GM12892 (cell line): ENCODE measurements at regions not wholly inside any gene's neighbourhood (a gene's known extent, or its start where the extent isn't known, plus 50 kb on each side); places are given as distances from the start of the nearest gene placed in this dataset.

Experiments
- DNase-seq: peaks from one replicate; pipeline ENCODE4 v3.0.0; 2011; ENCODE audit not compliant: insufficient read length
- FAIRE-seq: peaks from 2 replicates; lab custom pipeline; 2011; peaks lifted over from hg19 to GRCh38; lab: Jason Lieb, UNC
- POLR2A ChIP-seq: IDR thresholded peaks from 2 replicates; pipeline ENCODE4 v1.6.1; 2011; ENCODE audit warnings: low read depth, low read length, control low read depth
- POLR2AphosphoS5 ChIP-seq: IDR thresholded peaks from 2 replicates; pipeline ENCODE4 v1.6.1; 2011; ENCODE audit warnings: low read depth, low read length, control low read depth
- TAF1 ChIP-seq: IDR thresholded peaks from 2 replicates; pipeline ENCODE4 v1.6.1; 2011; ENCODE audit warnings: low read depth, mild to moderate bottlenecking, control low read depth, low read length, borderline replicate concordance

GRCh38 chr13:33590936-33591335 is 227.0 kb upstream of the RFC3 start:
- DNase-seq, result no peak
- FAIRE-seq, result no peak
- no peak for TF ChIP-seq POLR2AphosphoS5
- TF ChIP-seq POLR2A, result no peak
- no peak for TF ChIP-seq TAF1

- TF ChIP-seq TAF1 (no peak), POLR2A (no peak), POLR2AphosphoS5 (no peak)
- DNase-seq (no peak), FAIRE-seq (no peak)
These were observed 211.3 kb upstream of the RFC3 start for GRCh38 chr13:33606692-33607091.

DNA sequence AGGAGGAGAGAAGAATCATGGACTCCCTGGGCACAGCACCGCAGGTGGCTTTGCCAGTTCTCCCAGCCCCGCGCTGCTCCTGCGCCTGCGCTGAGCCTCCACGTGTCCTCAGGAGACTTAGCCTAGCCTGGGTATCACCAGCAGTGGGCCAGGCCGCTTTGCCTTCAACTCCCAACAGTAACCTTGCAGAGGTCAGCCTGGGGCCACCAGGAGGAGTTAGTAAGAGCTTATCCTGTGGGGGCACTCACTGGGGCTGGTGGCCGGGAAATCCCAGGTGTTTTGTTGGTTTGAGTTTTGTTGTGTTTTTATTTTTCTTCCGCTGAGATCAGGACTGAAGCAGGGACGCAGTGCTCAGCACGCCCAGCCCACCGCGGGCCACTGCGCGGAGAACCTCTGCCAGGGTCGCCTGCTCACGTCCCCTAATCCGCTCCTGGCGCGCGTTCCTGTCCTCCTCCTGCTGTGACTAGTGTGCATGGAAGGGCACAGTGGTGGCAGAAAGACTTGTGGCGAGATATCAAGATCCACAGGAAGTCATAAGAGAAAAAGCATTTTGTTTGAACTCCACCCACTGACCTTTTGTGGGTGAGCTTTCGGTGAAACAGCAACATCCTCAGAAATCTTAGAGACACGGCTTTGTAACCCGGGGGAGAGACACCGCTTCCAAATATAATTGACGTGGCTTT is 207.4 kb upstream of the RFC3 start:
- no peak for TF ChIP-seq POLR2AphosphoS5
- no peak for TF ChIP-seq TAF1
- TF ChIP-seq POLR2A, result no peak
- DNase-seq (no peak), FAIRE-seq (no peak)

DNA sequence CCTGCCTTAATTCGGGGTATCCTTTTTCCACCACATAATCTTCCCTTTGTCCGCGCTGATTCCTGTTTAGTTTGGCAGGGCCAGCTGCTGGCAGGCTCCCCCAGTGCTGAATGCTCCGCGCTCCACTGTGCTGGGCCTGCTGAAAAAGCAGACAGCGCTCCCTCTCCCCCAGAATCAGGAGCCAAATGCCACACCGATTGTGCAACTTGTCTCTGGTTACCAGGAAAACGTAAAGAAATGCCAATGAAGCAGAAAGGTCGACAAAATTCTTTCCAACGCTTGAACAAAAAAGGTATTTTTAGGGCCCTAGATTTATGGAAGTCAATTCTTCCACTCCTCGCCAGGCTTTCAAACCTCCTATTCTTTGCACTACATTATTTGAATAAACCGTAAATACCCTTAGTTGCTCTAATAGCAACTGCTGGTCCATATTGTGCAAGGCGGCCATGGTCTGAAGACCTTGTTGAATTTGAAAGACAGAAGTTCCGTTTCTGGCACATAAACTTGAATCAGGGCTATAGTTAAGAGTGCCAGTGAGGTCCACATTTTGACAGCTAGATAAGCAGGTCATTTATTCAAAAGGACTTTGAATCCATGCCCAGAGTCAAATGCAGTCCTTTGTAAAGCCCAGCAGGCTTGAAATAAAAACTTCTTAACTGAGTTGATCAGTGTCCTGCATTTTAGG is 206.7 kb upstream of the RFC3 start:
- no peak for DNase-seq
- FAIRE-seq, result no peak
- no peak for TF ChIP-seq POLR2A

DNA sequence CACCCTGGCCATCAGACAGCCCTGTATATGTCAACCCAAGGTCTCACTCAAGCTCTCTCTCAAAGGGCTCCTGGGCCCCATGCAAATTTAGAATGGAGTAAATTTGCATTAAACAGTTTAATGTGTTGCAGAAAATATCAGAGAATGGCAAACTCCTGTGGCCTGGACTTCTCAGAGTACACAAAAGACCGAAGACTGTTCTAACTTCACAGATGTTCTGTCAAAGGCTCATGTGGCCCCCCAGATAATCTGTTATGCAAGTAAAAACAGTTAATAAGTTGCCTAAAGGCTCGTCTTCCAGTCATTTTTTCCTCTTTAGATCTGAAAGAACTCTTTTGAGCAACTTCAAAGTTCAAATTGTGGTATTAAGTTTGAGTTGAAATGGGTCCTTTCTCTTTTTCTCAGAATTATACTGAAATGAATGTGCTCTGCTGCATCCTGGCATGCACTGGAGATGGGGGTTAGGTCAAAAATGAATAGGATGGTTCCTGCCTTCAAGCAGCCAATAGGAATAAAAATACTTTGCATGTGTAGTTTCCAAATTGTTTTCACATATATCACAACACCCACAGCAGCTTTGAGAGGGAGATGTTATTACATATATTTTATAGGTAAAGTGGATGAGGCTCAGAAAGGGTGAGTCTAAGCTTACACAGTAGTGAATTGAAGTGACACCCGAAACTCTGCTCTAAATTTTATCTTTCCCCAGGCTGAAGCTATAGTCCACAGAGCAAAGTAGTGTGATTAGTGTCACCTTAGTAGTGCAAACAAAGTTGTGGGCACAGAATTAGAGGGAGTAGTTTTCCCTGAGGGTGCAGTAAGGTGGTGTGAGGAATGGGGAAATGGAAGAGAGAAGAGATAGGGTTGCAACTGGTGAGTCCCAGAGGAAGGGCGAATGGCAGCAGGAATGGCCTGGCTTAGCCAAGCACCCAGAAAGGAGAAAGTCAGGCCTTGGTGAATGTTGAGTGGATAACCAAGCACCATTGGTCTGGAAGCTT is 205.0 kb upstream of the RFC3 start:
- FAIRE-seq (no peak), DNase-seq (no peak)
- TF ChIP-seq POLR2AphosphoS5 (no peak), POLR2A (no peak), TAF1 (no peak)

GRCh38 chr13:33615436-33615835 is 202.5 kb upstream of the RFC3 start:
- no peak for TF ChIP-seq POLR2AphosphoS5
- no peak for TF ChIP-seq TAF1
- TF ChIP-seq POLR2A, result no peak
- FAIRE-seq (no peak), DNase-seq (no peak)

DNA sequence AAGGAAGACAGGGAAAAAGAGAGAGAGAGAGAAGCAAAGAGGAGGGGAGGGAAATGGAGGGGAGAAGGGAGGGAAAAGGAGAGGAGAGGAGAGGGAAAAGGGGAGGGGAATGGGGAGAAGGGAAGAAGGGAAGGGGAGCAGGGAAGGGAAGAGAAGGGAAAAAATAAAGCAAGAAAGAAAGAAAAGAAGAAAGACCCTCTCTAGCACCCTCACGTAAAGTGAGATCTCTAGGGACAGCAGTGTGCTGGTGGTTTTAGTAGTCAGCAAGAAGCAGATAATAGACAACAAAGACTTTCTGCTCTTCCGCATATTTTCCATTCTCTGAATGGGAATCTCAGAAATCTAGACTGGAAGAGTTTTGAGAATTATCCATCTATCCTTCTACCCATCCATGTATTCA is 201.8 kb upstream of the RFC3 start:
- TF ChIP-seq POLR2AphosphoS5, result no peak
- TF ChIP-seq TAF1, result no peak
- no peak for TF ChIP-seq POLR2A
- DNase-seq, result no peak
- FAIRE-seq, result no peak

GRCh38 chr13:33617055-33617454 is 200.9 kb upstream of the RFC3 start:
- TF ChIP-seq POLR2A (no peak), TAF1 (no peak), POLR2AphosphoS5 (no peak)
- DNase-seq (no peak), FAIRE-seq (no peak)

GRCh38 chr13:33624253-33624652 is 193.7 kb upstream of the RFC3 start:
- DNase-seq, result no peak
- FAIRE-seq, result no peak
- TF ChIP-seq TAF1 (no peak), POLR2A (no peak), POLR2AphosphoS5 (no peak)

DNA sequence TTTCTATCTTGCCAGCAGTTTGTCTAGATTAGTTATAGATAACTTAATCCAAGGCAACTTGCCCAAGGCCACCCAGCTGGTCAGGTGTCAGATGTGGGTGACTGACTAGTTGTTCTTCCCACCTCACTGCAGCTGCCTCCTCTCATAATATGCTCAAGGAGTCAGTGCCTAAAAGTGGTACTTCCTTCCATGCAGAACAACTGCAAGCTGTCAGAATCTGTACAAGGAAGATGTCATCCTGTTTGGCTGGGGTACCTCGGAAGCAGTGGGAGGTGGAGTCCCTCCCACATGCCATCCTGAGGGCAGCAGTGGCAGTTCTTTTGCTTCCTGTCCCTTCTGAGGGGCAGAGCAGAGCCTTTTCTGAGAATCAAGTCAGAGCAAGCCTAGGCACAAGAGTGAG is 193.2 kb upstream of the RFC3 start:
- DNase-seq, result no peak
- no peak for TF ChIP-seq POLR2AphosphoS5
- FAIRE-seq, result no peak

DNA sequence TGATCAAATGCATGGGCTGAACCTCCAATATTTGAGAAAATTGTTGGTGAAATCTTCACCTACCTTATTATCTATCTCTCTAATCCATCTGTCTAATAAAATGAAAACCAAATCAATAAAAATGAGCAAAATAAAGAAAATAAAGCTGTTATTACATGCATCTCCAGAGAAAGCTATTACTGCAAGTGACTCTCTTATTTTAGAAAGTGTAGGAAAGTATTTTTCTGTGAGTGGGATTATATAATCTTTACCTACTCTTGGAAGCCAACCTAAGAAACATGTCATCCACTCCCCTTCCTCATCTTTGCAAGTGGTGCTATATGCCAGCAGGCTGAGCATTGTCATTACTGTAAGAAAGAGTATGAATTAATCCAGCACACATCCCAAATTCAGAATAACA is 191.5 kb upstream of the RFC3 start:
- TF ChIP-seq POLR2AphosphoS5 (no peak), TAF1 (no peak), POLR2A (no peak)
- FAIRE-seq, result no peak
- DNase-seq, result no peak

GRCh38 chr13:33628662-33629061 is 189.3 kb upstream of the RFC3 start:
- FAIRE-seq (no peak), DNase-seq (no peak)
- TF ChIP-seq TAF1 (no peak), POLR2A (no peak), POLR2AphosphoS5 (no peak)
